ENCODE measurements at regions not wholly inside any gene's neighbourhood (a gene's known extent, or its start where the extent isn't known, plus 50 kb on each side); places are given as distances from the start of the nearest gene placed in this dataset.

GRCh38 chr1:221444346-221444745, 297.5 kb downstream of the DUSP10 start:
- Histone ChIP-seq H2AFZ (ENCODE audit: low read depth, low read length) (no peak overlapping the region), H3K9ac (replicated peaks; ENCODE audit: extremely low read depth, insufficient read depth, low read length) (no peak overlapping the region), H3K9me3 (replicated peaks; ENCODE audit: control insufficient read depth, insufficient read depth, low read length) (no peaks in the 10 kb centered on the region), H3K9me1 (replicated peaks; ENCODE audit: control insufficient read depth, extremely low read depth, insufficient read depth, low read length) (no peaks in the 10 kb centered on the region), H3K4me1 (ENCODE audit: control insufficient read depth, extremely low read depth, insufficient read depth, low read length) (peaks cover 22% of the 10 kb centered on the region), H3K79me2 (ENCODE audit: control insufficient read depth, insufficient read depth, low read length) (no peaks in the 10 kb centered on the region), H3K27me3 (ENCODE audit: control insufficient read depth in 2 of 2, insufficient read depth in 2 of 2, low read length in 2 of 2) (no peaks in the 10 kb centered on the region), H3K4me2 (ENCODE audit: insufficient read depth, low read length) (no peak overlapping the region), H3K4me3 (replicated peaks in 1 of 3; ENCODE audit: insufficient read depth in 1 of 3, low read depth in 1 of 3, low read length in 3 of 3) (no peak overlapping the region), H3K36me3 (ENCODE audit: control insufficient read depth in 2 of 2, extremely low read depth in 1 of 2, insufficient read depth in 2 of 2, low read length in 2 of 2) (no peaks in the 10 kb centered on the region), H3K27ac (ENCODE audit: insufficient read depth, low read depth, low read length) (no peak overlapping the region), H4K20me1 (replicated peaks; ENCODE audit: control insufficient read depth, extremely low read depth, insufficient read depth, low read length) (no peaks in the 10 kb centered on the region)
- no peak for DNase-seq (ENCODE audit: low read depth, low spot score)
- no TSS peak for BruUV-seq (replicated peaks)
- intact Hi-C loops (cut with micrococcal nuclease), result loop anchor here (5.0 kb wide), 1 partner anchor 423 kb away; no protein-coding TSS in a partner anchor
- dilution Hi-C loops (cut with MboI; ENCODE audit: extremely low pct_ligation_motif_present, low sequenced_read_pairs), result no loop called here
- TF ChIP-seq JUN (IDR thresholded peaks at IDR 0.05; ENCODE audit: borderline replicate concordance, insufficient read depth, insufficient read length, low read depth), result no peak
- no peak for TF ChIP-seq POLR2AphosphoS5 (IDR thresholded peaks at IDR 0.05; ENCODE audit: insufficient read depth, low read depth, low read length)
- TF ChIP-seq EZH2 (IDR thresholded peaks at IDR 0.05; ENCODE audit: borderline replicate concordance, low read depth, low read length, severe bottlenecking), result no peak
- TF ChIP-seq MYC (IDR thresholded peaks at IDR 0.05; ENCODE audit: low read depth, low read length), result no peak
- no peak for TF ChIP-seq CTCF (IDR thresholded peaks at IDR 0.05; ENCODE audit: extremely low read depth in 1 of 2, insufficient read depth in 1 of 2, low read depth in 1 of 2, low read length in 2 of 2)
- no peak for TF ChIP-seq MAX (IDR thresholded peaks at IDR 0.05; ENCODE audit: insufficient read depth, insufficient read length)
- no peak for TF ChIP-seq GATA2 (IDR thresholded peaks at IDR 0.05; ENCODE audit: insufficient read depth, insufficient read length, low read depth, low read length)
- no peak for TF ChIP-seq POLR2A (IDR thresholded peaks at IDR 0.05; ENCODE audit: low read depth, low read length)
- TF ChIP-seq FOS (IDR thresholded peaks at IDR 0.05; ENCODE audit: borderline replicate concordance, insufficient read depth, low read length), result no peak
- FAIRE-seq, result no peak
- POLR2A ChIA-PET, result no interaction called here
- CTCF ChIA-PET, result interaction anchor here (0.7 kb wide), 1 partner anchor 8 kb away, joined by 3 read pairs; no protein-coding TSS in a partner anchor
